ENCODE measurements at regions not wholly inside any gene's neighbourhood (a gene's known extent, or its start where the extent isn't known, plus 50 kb on each side); places are given as distances from the start of the nearest gene placed in this dataset.
A peak's percentile ranks its signal among the peaks of the same experiment; 100 is the strongest.

GRCh38 chr7:54662701-54663100 lies 96.3 kb downstream of the SEC61G start:
- Histone ChIP-seq H3K9ac (no peak overlapping the region), H3F3A (ENCODE audit: low read depth) (no peaks in the 10 kb centered on the region), H3K4me1 (no peaks in the 10 kb centered on the region), H2AFZ (replicated peaks) (no peak overlapping the region), H3K4me3 (no peak overlapping the region), H3K4me2 (no peak overlapping the region), H3K27ac (no peak overlapping the region), H3K79me2 (ENCODE audit: low read depth) (no peaks in the 10 kb centered on the region), H3K9me3 (ENCODE audit: low read depth) (no peaks in the 10 kb centered on the region), H3K27me3 (peaks cover 39% of the 10 kb centered on the region), H3K36me3 (no peaks in the 10 kb centered on the region), H4K20me1 (ENCODE audit: low read depth) (no peaks in the 10 kb centered on the region)
- Mint-ChIP-seq H3K4me1 (peaks cover 16% of the 10 kb centered on the region), H3K9me3 (peaks cover 7% of the 10 kb centered on the region), H3K27ac (no peak overlapping the region), H3K27me3 (ENCODE audit: insufficient read depth, low read depth) (peaks cover 21% of the 10 kb centered on the region), H3K4me3 (peak overlapping the region; percentile 60), H3K36me3 (no peaks in the 10 kb centered on the region)
- DNase-seq (ENCODE audit: low spot score), result no peak
- no peak for TF ChIP-seq EZH2phosphoT487 (IDR thresholded peaks at IDR 0.05)
- TF ChIP-seq CTCF (IDR thresholded peaks at IDR 0.05), result no peak
- no peak for TF ChIP-seq EZH2 (IDR thresholded peaks at IDR 0.05)

GRCh38 chr7:54653905-54654304 lies 105.1 kb downstream of the SEC61G start:
- Histone ChIP-seq H3K36me3 (no peaks in the 10 kb centered on the region), H3K27me3 (no peaks in the 10 kb centered on the region), H3K4me3 (no peak overlapping the region), H3K79me2 (ENCODE audit: low read depth) (no peaks in the 10 kb centered on the region), H2AFZ (replicated peaks) (no peak overlapping the region), H4K20me1 (ENCODE audit: low read depth) (no peaks in the 10 kb centered on the region), H3K27ac (no peak overlapping the region), H3K4me2 (no peak overlapping the region), H3F3A (ENCODE audit: low read depth) (no peaks in the 10 kb centered on the region), H3K9me3 (ENCODE audit: low read depth) (no peaks in the 10 kb centered on the region), H3K4me1 (no peaks in the 10 kb centered on the region), H3K9ac (no peak overlapping the region)
- H3K27ac Mint-ChIP-seq, result no peak overlapping the region
- no peaks in the 10 kb centered on the region for H3K4me1 Mint-ChIP-seq
- H3K27me3 Mint-ChIP-seq (ENCODE audit: insufficient read depth, low read depth), result no peaks in the 10 kb centered on the region
- DNase-seq (ENCODE audit: low spot score), result no peak
- no peak for TF ChIP-seq EZH2 (IDR thresholded peaks at IDR 0.05)
- no peak overlapping the region for H3K4me3 Mint-ChIP-seq
- H3K9me3 Mint-ChIP-seq, result no peaks in the 10 kb centered on the region
- no peaks in the 10 kb centered on the region for H3K36me3 Mint-ChIP-seq

- Mint-ChIP-seq H3K36me3 (no peaks in the 10 kb centered on the region), H3K4me1 (no peaks in the 10 kb centered on the region), H3K9me3 (no peaks in the 10 kb centered on the region), H3K27ac (no peak overlapping the region), H3K4me3 (no peak overlapping the region), H3K27me3 (ENCODE audit: insufficient read depth, low read depth) (peaks cover 2% of the 10 kb centered on the region)
- no peaks in the 10 kb centered on the region for H3K36me3 ChIP-seq
- H3K9me3 ChIP-seq (ENCODE audit: low read depth), result no peaks in the 10 kb centered on the region
- no peak for DNase-seq (ENCODE audit: low spot score)
- no peak overlapping the region for H3K4me3 ChIP-seq
- no peaks in the 10 kb centered on the region for H4K20me1 ChIP-seq (ENCODE audit: low read depth)
- H3K27me3 ChIP-seq, result no peaks in the 10 kb centered on the region
- H3K4me2 ChIP-seq, result no peak overlapping the region
- peaks cover 4% of the 10 kb centered on the region for H3F3A ChIP-seq (ENCODE audit: low read depth)
- H3K9ac ChIP-seq, result no peak overlapping the region
- H2AFZ ChIP-seq (replicated peaks), result peak overlapping the region; percentile 16
- TF ChIP-seq EZH2 (IDR thresholded peaks at IDR 0.05) (no peak), EZH2phosphoT487 (IDR thresholded peaks at IDR 0.05) (no peak), CTCF (IDR thresholded peaks at IDR 0.05) (no peak)
- no peak overlapping the region for H3K27ac ChIP-seq
- peaks cover 1% of the 10 kb centered on the region for H3K4me1 ChIP-seq
- H3K79me2 ChIP-seq (ENCODE audit: low read depth), result no peaks in the 10 kb centered on the region
These were observed 100.9 kb downstream of the VSTM2A start for GRCh38 chr7:54643064-54643463.

GRCh38 chr7:54637712-54638396 lies 95.7 kb downstream of the VSTM2A start:
- peak overlapping the region; percentile 93 for H2AFZ ChIP-seq (replicated peaks)
- DNase-seq (ENCODE audit: low spot score), result no peak

More at GRCh38 chr7:54637712-54638396, 95.7 kb downstream of the VSTM2A start:
- Mint-ChIP-seq H3K27ac (no peak overlapping the region), H3K9me3 (no peaks in the 10 kb centered on the region), H3K36me3 (no peaks in the 10 kb centered on the region), H3K27me3 (ENCODE audit: insufficient read depth, low read depth) (peaks cover 2% of the 10 kb centered on the region), H3K4me3 (no peak overlapping the region), H3K4me1 (no peaks in the 10 kb centered on the region)
- H3K9ac ChIP-seq, result no peak overlapping the region
- no peak overlapping the region for H3K27ac ChIP-seq
- peaks cover 11% of the 10 kb centered on the region for H3F3A ChIP-seq (ENCODE audit: low read depth)
- TF ChIP-seq EZH2phosphoT487 (IDR thresholded peaks at IDR 0.05) (no peak), EZH2 (IDR thresholded peaks at IDR 0.05) (no peak)
- H3K79me2 ChIP-seq (ENCODE audit: low read depth), result no peaks in the 10 kb centered on the region
- H3K4me1 ChIP-seq, result peaks cover 9% of the 10 kb centered on the region
- no peak overlapping the region for H3K4me3 ChIP-seq
- no peaks in the 10 kb centered on the region for H4K20me1 ChIP-seq (ENCODE audit: low read depth)
- no peak overlapping the region for H3K4me2 ChIP-seq
- no peaks in the 10 kb centered on the region for H3K9me3 ChIP-seq (ENCODE audit: low read depth)
- no peaks in the 10 kb centered on the region for H3K27me3 ChIP-seq
- H3K36me3 ChIP-seq, result no peaks in the 10 kb centered on the region
